HEK293 (cell line): ENCODE measurements at regions not wholly inside any gene's neighbourhood (a gene's known extent, or its start where the extent isn't known, plus 50 kb on each side); places are given as distances from the start of the nearest gene placed in this dataset.

Experiments used
- AEBP2 ChIP-seq: fragments of 450-650 bp; formaldehyde crosslinking; IDR thresholded peaks from 2 replicates; pipeline ENCODE4 v1.5.1; 2016; ENCODE audit warnings: missing biosample characterization, missing genetic modification characterization, borderline replicate concordance
- CTCF ChIP-seq: fragments of 450-650 bp; formaldehyde crosslinking; IDR thresholded peaks from 2 replicates; pipeline ENCODE4 v1.5.1; 2016; ENCODE audit warnings: missing biosample characterization, missing genetic modification characterization

GRCh38 chr7:128168667-128169210, 72.3 kb upstream of the LEP start:
- no peak for TF ChIP-seq AEBP2
- TF ChIP-seq CTCF (tag by site-specific recombination), result no peak
